Tibial artery (tissue), 4 donors: ENCODE measurements at regions not wholly inside any gene's neighbourhood (a gene's known extent, or its start where the extent isn't known, plus 50 kb on each side); places are given as distances from the start of the nearest gene placed in this dataset.

Experiments
- DNase-seq, 2 donors: peaks; one replicate each; pipeline ENCODE4 v3.0.0-alpha.2; 2019
- H3K27ac ChIP-seq, 2 donors: fragments of 200-600 bp; sonication (generic) in 1 of 2; 1 replicate in 1 of 2; 2 replicates in 1 of 2; pipeline ENCODE4 v1.5.1; 2018 to 2019; ENCODE audit warnings: mild to moderate bottlenecking in 1 of 2
- H3K27me3 ChIP-seq, 2 donors: fragments of 200-600 bp; sonication (generic) in 1 of 2; one replicate each; pipeline versions ENCODE4 v1.5.1 to v1.6.0; 2016 to 2019
- H3K36me3 ChIP-seq, 3 donors: fragments of 200-600 bp; sonication (generic) in 2 of 3; one replicate each; pipeline ENCODE4 v1.5.1; 2016 to 2019; ENCODE audit warnings: mild to moderate bottlenecking in 2 of 3
- H3K4me1 ChIP-seq, 4 donors: fragments of 200-600 bp; sonication (generic) in 2 of 4; 1 replicate in 3 of 4; 2 replicates in 1 of 4; pipeline ENCODE4 v1.5.1; 2016 to 2019
- H3K4me3 ChIP-seq, 2 donors: fragments of 200-600 bp; sonication (generic) in 1 of 2; 1 replicate in 1 of 2; 2 replicates in 1 of 2; pipeline ENCODE4 v1.5.1; 2018 to 2019; ENCODE audit warnings: mild to moderate bottlenecking in 2 of 2
- H3K9me3 ChIP-seq, 3 donors: fragments of 200-600 bp; sonication (generic) in 1 of 3; one replicate each; pipeline ENCODE4 v1.5.1; 2016 to 2019
- CTCF ChIP-seq, 2 experiments: fragments of 200-600 bp in 1 of 2; fragments of 450-650 bp in 1 of 2; IDR thresholded peaks; one replicate each; pipeline ENCODE4 v1.5.1; 2017 to 2019; ENCODE audit warnings: antibody characterized with exemption in 2 of 2, mild to moderate bottlenecking in 1 of 2, moderate library complexity in 1 of 2
- intact Hi-C: fragments of 100-400 bp; cut with DNase I; formaldehyde crosslinking; loops from one replicate; pipeline ENCODE4 v1.15.0; 2023; ENCODE audit warnings: low total_unique reads

DNA sequence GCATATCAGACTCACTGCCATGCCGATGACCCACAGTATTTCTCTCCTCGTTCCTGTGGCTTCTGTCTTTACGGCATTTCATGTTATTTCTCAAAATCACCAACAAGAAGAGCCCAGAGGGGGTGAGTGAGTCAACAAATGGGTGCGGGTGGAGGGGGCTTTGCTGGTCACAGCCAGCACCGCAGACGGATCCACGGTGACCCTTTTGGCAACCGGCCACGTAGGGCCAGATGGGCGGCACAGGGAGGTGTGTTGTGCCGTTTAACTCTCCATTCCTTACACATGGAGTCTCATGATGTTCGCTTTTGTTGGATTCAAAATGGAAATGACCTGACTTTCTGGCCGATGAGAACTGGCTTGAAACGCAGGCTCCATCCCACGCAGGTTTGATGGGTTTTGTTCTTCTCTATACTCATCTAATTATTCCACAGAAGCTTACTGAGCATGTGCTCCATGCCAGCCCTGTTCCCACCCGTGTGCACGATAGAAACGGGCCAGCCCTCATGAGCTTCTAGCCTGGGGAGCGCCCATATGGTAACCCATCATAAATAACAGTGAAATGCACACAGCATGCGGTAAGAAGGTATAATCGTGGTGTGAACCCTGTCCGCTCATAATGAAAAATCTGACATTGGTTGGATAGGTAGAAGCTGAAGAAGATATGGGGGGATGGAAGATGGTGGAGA lies 319.9 kb downstream of the BRD1 start:
- Histone ChIP-seq H3K27me3 (no peaks in the 10 kb centered on the region), H3K4me3 (no peak overlapping the region), H3K4me1 (no peaks in the 10 kb centered on the region), H3K27ac (no peak overlapping the region), H3K36me3 (no peaks in the 10 kb centered on the region), H3K9me3 (peaks cover 0 to 9% (median 0%) of the 10 kb centered on the region in 3 donors)
- TF ChIP-seq CTCF (IDR thresholded peaks at IDR 0.05), result no peak
- peak; percentile 2 to 32 for DNase-seq
- intact Hi-C loops, result no loop called here

- no peak for DNase-seq
- Histone ChIP-seq H3K36me3 (no peaks in the 10 kb centered on the region), H3K4me3 (no peak overlapping the region), H3K27me3 (no peaks in the 10 kb centered on the region), H3K9me3 (peaks cover 0 to 5% (median 0%) of the 10 kb centered on the region in 3 donors), H3K27ac (no peak overlapping the region), H3K4me1 (no peaks in the 10 kb centered on the region)
- intact Hi-C loops, result no loop called here
- TF ChIP-seq CTCF (IDR thresholded peaks at IDR 0.05), result no peak
Observed at GRCh38 chr22:49506010-49506400, 321.7 kb downstream of the BRD1 start.

GRCh38 chr22:49505337-49506009 lies 322.2 kb downstream of the BRD1 start:
- no peak for DNase-seq
- no peaks in the 10 kb centered on the region for H3K9me3 ChIP-seq
- H3K27ac ChIP-seq, result no peak overlapping the region
- H3K36me3 ChIP-seq, result no peaks in the 10 kb centered on the region
- no peaks in the 10 kb centered on the region for H3K27me3 ChIP-seq
- H3K4me3 ChIP-seq, result no peak overlapping the region
- intact Hi-C loops, result no loop called here
- TF ChIP-seq CTCF (IDR thresholded peaks at IDR 0.05), result no peak
- no peaks in the 10 kb centered on the region for H3K4me1 ChIP-seq

DNA sequence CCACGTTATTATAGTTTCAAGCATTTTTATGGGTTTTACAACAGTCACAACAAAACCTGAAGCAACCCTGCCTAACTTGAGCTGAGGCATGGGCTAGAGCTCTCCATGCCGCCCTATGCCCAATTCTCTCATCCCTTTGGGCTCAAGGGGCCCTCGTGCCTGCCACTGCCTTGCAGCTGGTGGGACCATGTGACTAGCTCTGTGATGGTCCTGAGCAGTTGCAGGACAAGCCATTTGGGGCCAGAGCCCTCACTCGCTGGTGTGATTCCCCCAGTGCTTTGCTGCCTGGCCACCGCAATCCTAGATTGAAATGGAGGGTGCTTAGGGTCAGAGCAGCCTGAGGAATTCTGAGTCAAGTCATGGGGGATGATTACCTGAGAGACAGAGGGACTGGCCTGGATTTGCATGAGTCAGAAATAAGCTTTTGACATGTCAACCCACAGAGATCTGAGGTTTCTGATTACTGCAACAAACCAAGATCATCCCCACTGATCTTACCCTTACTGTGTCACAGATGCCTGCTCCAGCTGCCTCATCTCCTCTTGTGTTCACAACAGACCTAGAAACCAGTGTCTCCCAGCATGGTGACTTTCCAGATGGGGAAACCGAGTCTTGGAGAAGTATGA lies 323.7 kb downstream of the BRD1 start:
- no peaks in the 10 kb centered on the region for H3K36me3 ChIP-seq
- H3K27me3 ChIP-seq, result no peaks in the 10 kb centered on the region
- H3K4me3 ChIP-seq, result no peak overlapping the region
- TF ChIP-seq CTCF (IDR thresholded peaks at IDR 0.05), result no peak
- no peaks in the 10 kb centered on the region for H3K9me3 ChIP-seq
- H3K27ac ChIP-seq, result no peak overlapping the region
- intact Hi-C loops, result no loop called here
- H3K4me1 ChIP-seq, result no peaks in the 10 kb centered on the region
- no peak for DNase-seq

GRCh38 chr22:49503321-49503720 lies 324.4 kb downstream of the BRD1 start:
- Histone ChIP-seq H3K4me1 (no peaks in the 10 kb centered on the region), H3K4me3 (no peak overlapping the region), H3K36me3 (no peaks in the 10 kb centered on the region), H3K9me3 (no peaks in the 10 kb centered on the region), H3K27ac (no peak overlapping the region), H3K27me3 (no peaks in the 10 kb centered on the region)
- intact Hi-C loops, result no loop called here
- TF ChIP-seq CTCF (IDR thresholded peaks at IDR 0.05), result no peak
- no peak for DNase-seq
